ENCODE measurements at regions not wholly inside any gene's neighbourhood (a gene's known extent, or its start where the extent isn't known, plus 50 kb on each side); places are given as distances from the start of the nearest gene placed in this dataset.

DNA sequence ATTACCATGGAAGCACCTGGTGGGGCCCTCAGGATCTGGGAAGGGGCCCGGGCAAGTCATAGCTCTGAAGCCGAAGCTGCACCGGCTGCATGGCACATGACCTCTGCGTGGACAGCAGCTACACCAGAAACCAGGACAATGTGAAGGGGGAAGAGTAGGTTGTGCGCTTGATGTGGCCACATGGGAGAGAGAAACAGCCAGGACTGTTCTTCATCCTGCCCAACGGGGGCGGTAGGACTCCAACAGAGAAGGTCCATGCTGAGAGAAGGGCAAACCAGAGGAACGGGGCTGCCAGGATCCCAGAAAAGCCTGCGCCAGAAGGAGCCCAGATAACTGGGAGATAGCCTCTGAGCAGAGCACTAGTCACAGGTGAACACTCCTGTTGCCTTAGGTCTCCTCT is 54.9 kb upstream of the PRR20G start:
- 45 to 52% (median 50%) methylated on average over 7 to 9 of the region's 9 CpGs for WGBS, 4 donors
- Histone ChIP-seq H3K4me3 (no peak overlapping the region), H3K4me1 (replicated peaks in 1 of 2) (peaks cover 0 to 3% of the 10 kb centered on the region in 2 donors), H3K36me3 (replicated peaks in 1 of 2) (no peaks in the 10 kb centered on the region), H3K27me3 (peaks cover 22% of the 10 kb centered on the region), H3K27ac (no peak overlapping the region), H3K9me3 (replicated peaks in 1 of 3) (no peaks in the 10 kb centered on the region)
- no peak for DNase-seq
- no peak for TF ChIP-seq CTCF (IDR thresholded peaks at IDR 0.05)
- intact Hi-C loops (cut with DNase I) = no loop called here

- no peak for DNase-seq
- 59 to 62% (median 61%) methylated on average over 13 to 20 of the region's 20 CpGs for WGBS, 4 donors
- H3K4me1 ChIP-seq (replicated peaks in 1 of 2) = peaks cover 0 to 4% of the 10 kb centered on the region in 2 donors
- no peaks in the 10 kb centered on the region for H3K36me3 ChIP-seq (replicated peaks in 1 of 2)
- H3K27ac ChIP-seq = no peak overlapping the region
- no peak for TF ChIP-seq POLR2A (IDR thresholded peaks at IDR 0.05)
- TF ChIP-seq CTCF (IDR thresholded peaks at IDR 0.05) = no peak
- intact Hi-C loops (cut with DNase I) = no loop called here
- peaks cover 43% of the 10 kb centered on the region for H3K27me3 ChIP-seq
- no peak overlapping the region for H3K4me3 ChIP-seq
- no peaks in the 10 kb centered on the region for H3K9me3 ChIP-seq (replicated peaks in 1 of 3)
Measured at GRCh38 chr3:127339928-127340861, 52.3 kb upstream of the PRR20G start.

DNA sequence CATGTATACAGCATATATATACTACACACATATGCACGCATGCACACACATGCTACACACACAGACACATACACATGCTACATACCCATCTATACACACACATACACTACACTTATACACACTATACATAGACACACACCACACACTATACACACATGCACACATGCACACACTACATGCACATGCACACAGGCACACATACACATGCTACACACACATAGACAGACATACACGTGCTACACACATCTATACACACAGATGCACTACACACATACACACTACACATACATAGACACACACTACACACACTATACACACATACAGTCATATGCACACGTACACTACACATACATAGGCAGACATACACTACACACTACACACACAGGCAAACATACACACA is 51.2 kb upstream of the PRR20G start:
- no peak overlapping the region for H3K27ac ChIP-seq
- no peaks in the 10 kb centered on the region for H3K36me3 ChIP-seq (replicated peaks in 1 of 2)
- peaks cover 0 to 4% (median 0%) of the 10 kb centered on the region in 3 donors for H3K9me3 ChIP-seq (replicated peaks in 1 of 3)
- WGBS, 4 donors = 54 to 74% (median 65%) methylated on average over 3 of the region's 3 CpGs
- H3K27me3 ChIP-seq = peaks cover 43% of the 10 kb centered on the region
- no peak overlapping the region for H3K4me3 ChIP-seq
- peaks cover 0 to 4% of the 10 kb centered on the region in 2 donors for H3K4me1 ChIP-seq (replicated peaks in 1 of 2)
- DNase-seq = no peak
- TF ChIP-seq POLR2A (IDR thresholded peaks at IDR 0.05) (no peak), CTCF (IDR thresholded peaks at IDR 0.05) (no peak)
- intact Hi-C loops (cut with DNase I) = no loop called here

DNA sequence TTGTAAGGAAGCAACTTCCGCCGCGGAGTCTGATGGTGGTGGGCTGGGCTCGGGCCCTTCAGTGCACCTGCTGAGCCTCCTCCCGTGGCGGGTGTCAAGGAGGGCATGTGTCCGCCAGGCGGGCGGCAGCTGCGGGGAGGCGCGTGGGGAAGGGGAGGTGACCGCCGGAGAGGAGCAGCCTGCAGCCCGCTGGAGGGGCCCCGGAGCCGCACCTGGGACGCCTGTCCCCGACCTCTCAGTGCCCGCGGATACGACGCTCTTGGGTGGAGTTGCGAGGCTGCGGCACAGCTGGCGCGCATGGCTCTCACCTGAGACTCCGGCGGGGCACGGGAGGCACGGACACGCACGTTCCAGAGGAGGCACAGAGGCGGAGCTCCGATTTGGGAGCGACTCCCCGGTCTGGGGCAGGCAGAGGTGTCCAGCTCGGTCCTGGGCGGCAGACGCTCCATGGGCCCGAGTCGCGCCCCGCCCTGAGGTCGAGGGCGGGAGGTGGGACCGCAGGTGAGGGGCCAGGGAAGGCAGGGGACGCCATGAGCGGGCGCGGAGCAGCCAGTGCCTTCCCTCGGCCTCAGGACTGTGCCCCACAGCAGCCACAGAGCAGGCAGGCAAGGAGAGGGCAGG is 50.2 kb upstream of the PRR20G start:
- no peaks in the 10 kb centered on the region for H3K36me3 ChIP-seq (replicated peaks in 1 of 2)
- TF ChIP-seq CTCF (IDR thresholded peaks at IDR 0.05) = no peak
- TF ChIP-seq POLR2A (IDR thresholded peaks at IDR 0.05) = no peak
- no peak overlapping the region for H3K27ac ChIP-seq
- H3K4me1 ChIP-seq (replicated peaks in 1 of 2) = peaks cover 0 to 4% of the 10 kb centered on the region in 2 donors
- intact Hi-C loops (cut with DNase I) = no loop called here
- peaks cover 43% of the 10 kb centered on the region for H3K27me3 ChIP-seq
- no peak for DNase-seq
- H3K9me3 ChIP-seq (replicated peaks in 1 of 3) = peaks cover 0 to 4% (median 0%) of the 10 kb centered on the region in 3 donors
- WGBS, 4 donors = 15 to 29% (median 20%) methylated on average over 6 to 52 of the region's 52 CpGs
- H3K4me3 ChIP-seq = no peak overlapping the region
